Fibroblast of skin of abdomen (primary cell): ENCODE measurements at regions not wholly inside any gene's neighbourhood (a gene's known extent, or its start where the extent isn't known, plus 50 kb on each side); places are given as distances from the start of the nearest gene placed in this dataset.

Experiments used
- DNase-seq: peaks from one replicate; pipeline ENCODE4 v3.0.0-alpha.2; 2013

DNA sequence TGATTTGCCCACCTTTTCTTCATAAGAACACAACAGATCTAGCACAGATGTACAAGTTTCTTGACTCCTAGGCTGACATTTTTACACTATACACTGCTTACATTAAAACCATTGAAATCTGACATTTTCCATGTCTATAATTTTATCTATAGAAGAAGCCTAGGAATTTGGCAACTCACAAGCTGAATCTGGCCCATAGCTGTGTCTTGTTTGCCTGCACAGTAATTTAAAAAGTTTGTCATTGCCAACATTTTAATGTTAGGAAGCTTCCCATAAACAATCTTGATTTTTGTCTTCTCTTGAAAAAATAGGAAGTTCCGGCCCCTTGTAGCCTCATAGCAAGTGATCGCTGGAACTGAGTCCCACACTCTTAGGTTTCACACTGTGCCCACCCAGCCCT, 394.6 kb upstream of the AZI2 start:
- DNase-seq = no peak

DNA sequence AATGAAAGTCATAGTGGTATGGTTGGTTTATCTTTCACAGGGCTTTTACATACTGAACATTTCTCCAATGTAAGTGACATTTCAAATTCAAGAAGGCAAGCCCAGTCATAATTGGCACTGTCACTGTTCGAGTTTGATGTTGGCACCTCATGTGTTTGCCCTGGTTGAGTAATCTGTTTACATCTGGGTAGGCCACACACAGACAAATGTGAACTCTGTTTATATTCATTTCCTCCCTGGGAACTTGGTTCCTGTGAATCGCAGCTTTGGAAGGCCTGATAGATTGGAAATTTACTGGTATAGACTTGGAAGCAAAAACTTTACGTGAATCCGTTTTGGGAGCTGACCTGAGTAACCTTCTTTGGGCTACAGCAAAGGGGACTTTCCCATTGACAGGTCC, 395.2 kb upstream of the AZI2 start:
- no peak for DNase-seq

- peak; percentile 4 for DNase-seq
These were observed 396.8 kb upstream of the AZI2 start for GRCh38 chr3:28745436-28745835.

DNA sequence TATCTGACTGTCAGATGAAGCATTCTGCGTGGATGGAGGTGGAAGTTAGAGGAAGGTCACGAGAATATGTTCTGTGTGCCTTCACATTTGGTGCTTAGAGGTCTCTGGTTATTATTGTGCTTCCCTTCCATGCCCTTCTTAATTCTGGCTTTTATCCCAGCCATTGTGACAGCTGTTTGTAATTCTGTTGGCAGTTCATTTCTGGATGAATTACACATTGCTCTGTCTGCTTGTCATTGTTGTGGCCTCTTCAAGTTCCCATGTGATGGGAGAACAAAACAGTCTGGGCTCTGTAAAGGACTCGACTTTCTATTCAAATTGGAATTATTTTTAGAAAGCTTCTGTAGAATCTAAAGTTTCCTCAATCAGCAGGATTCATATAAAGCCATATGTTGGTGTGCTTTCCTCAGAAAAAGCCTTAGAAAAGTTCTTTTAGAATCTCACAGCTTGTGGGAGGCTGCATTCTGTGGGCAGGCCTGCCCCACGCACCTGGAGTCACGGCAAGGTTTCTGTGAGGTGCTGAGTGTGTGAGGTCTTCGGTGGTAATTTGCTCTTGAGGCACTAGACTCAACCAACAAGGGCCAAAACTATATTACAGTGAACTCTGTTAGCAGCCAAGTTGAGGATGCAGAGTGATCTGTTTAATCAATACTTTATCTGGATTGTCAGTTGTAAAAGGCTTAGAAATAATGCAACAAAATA, 397.4 kb upstream of the AZI2 start:
- peak; percentile 28 for DNase-seq

GRCh38 chr3:28746990-28747389, 398.4 kb upstream of the AZI2 start:
- no peak for DNase-seq

DNA sequence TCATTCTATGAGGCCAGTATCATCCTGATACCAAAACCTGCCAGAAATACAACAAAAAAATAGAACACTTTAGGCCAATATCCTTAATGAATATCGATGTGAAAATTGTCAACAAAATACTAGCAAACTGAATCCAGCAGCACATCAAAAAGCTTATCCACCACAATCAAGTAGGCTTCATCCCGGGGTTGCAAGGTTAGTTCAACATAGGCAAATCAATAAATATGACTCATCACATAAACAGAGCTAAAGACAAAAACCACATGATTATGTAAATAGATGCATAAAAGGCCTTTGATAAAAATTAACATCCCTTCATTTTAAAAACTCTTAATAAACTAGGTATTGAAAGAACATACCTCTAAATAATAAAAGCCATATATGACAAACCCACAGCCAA, 403.2 kb upstream of the AZI2 start:
- no peak for DNase-seq

DNA sequence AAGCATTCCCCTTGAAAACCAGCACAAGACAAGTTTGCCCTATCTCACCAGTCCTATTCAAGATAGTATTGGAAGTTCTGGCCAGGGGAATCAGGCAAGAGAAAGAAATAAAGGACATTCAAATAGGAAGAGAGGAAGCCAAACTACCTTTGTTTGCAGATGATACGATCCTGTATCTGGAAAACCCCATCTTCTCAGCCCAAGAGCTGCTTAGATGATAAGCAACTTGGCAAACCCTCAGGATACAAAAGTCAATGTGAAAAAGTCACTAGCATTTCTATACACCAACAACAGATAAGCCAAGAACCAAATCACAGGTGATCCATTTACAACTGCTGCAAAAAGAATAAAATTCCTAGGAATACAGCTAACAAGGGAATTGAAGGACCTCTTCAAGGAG, 403.7 kb upstream of the AZI2 start:
- no peak for DNase-seq

- no peak for DNase-seq
These were observed 407.4 kb upstream of the AZI2 start for GRCh38 chr3:28756056-28756455.

- no peak for DNase-seq
These were observed 409.5 kb upstream of the AZI2 start for GRCh38 chr3:28758115-28758514.

- no peak for DNase-seq
These were observed 412.8 kb upstream of the AZI2 start for GRCh38 chr3:28761375-28761774.

- no peak for DNase-seq
These were observed 416.6 kb upstream of the AZI2 start for GRCh38 chr3:28765194-28765593.

DNA sequence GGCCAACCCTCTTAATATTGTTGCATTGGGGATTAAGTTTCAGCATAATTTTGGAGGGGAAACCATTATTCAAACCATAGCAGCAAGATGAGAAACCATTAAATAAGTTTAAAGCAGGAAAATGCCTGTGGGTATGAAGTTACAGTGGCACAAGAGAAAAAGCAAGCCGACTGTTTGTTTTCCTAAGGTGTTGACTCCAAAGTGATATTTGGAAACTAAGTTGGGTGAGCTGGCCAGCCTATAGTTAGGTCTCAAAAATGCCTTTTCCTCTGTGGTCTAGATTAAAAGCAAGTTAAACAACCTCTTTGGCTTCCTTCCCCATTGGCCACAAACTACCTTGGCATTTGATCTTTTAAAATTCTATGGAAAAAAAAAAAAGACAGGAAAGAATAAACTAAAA, 419.8 kb upstream of the AZI2 start:
- DNase-seq = no peak

GRCh38 chr3:28777806-28778475, 429.3 kb upstream of the AZI2 start:
- DNase-seq = no peak

DNA sequence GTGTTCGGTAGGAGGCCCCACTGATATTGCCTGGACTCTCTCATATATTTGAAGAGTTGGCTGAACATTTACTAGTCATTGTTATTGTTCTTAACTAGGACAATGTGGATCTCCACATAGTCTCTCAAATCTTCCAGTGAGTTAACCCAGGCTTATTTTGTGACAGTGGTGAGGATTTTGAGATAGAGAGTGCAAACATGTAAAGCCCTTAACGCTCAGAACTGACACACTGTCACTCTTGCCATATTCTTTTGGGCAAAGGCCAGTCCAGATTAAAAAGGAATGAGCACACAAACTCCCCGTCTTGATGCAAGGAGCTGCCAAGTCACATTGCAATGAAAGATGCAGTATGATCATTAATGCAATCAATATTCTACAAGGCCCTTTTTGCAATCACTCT, 431.9 kb upstream of the AZI2 start:
- no peak for DNase-seq

- DNase-seq = no peak
These were observed 432.4 kb upstream of the AZI2 start for GRCh38 chr3:28781053-28781452.

- DNase-seq = no peak
These were observed 437.8 kb upstream of the AZI2 start for GRCh38 chr3:28786446-28786845.

GRCh38 chr3:28788571-28788970, 439.9 kb upstream of the AZI2 start:
- DNase-seq = no peak

DNA sequence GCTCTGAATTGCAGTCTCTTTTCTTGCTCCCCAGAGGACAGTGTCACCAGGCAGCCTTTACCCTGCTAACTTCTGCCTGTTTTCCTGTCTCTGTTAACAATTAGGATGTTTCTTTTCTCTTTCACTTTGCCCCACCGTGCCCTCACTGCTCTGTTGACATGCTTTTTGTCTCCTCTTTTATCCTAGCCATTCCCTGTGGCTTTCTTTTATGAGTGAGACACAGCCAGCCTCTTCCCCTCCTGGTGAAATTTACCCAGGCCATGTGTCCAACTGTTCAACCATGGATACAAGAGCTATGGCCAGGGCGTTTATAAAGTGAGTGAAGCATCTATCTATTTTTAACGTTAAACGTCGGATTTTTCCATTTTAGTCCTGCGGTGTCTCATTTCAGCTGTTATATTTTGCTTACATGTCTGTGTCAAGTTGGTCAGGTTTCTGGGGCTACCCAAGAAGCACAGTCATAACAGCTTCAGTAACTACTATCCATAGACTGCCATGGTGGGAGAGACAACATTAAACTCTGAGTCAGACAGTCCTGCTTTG, 443.2 kb upstream of the AZI2 start:
- DNase-seq = no peak

DNA sequence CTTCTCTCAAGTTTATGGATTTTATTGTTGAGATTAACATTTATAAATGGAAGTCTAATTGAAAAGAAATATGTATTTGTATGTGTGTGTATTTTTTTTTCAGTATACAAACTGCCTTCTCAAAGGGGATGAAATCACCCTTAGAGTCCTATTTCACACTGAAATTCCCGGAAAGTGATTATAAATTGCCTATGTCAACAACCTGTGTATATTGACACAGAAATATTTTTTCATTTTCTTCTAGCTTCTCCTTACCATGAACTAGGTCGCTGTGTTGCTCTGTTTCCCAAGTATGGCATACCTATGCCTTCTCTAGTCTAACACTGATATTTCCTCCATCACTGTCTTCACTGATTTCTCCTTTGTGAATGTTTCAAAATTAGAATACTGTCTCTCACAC, 444.0 kb upstream of the AZI2 start:
- DNase-seq = no peak

DNA sequence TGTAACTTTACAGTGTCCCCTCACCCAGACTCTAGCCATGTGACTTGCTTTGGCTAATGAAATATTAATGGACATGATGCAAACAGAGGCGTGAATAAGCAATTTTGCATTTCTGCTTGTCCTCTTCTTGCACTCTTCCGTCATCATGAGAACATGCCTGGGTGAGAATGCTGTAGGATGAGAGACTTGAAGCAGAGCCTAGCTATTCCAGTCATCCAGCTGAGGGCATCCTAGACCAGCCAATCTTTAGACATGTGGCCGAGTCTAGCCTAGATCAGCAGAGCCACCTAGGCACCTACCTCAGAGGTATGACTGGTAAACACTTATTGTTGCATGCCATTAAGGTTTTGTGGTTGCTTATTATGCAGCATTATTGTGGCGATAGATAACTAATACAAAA, 450.5 kb upstream of the AZI2 start:
- no peak for DNase-seq

DNA sequence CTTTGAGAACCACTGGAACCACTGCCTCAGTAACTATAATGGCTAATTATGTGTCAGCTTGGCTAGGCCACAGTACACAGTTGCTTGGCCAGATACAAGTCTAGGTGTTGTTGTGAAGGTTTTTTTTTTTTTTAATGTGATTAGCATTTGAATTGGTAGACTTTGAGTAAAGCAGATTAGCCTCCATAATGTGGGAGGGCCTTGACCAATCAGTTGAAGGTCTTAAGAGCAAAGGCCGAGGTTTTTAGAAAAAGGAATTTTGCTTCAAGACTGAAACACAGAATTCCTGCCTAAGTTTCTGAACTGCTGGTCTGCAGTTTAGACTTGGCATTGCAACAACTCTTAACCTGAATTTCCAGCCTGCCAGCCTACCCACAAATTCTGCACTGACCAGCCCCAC, 451.6 kb upstream of the AZI2 start:
- no peak for DNase-seq

- DNase-seq = no peak
These were observed 459.4 kb upstream of the AZI2 start for GRCh38 chr3:28808068-28808467.

GRCh38 chr3:28816017-28816416, 464.9 kb upstream of the RBMS3 start:
- no peak for DNase-seq

GRCh38 chr3:28824316-28824715, 456.6 kb upstream of the RBMS3 start:
- no peak for DNase-seq
